ENCODE measurements at regions not wholly inside any gene's neighbourhood (a gene's known extent, or its start where the extent isn't known, plus 50 kb on each side); places are given as distances from the start of the nearest gene placed in this dataset.

GRCh38 chr4:124390861-124391260, 321.7 kb downstream of the ANKRD50 start:
- Mint-ChIP-seq H3K9me3 (ENCODE audit: insufficient read depth) (no peaks in the 10 kb centered on the region), H3K4me1 (no peaks in the 10 kb centered on the region)
- intact Hi-C loops (cut with micrococcal nuclease) = no loop called here

GRCh38 chr4:124396333-124396732, 316.2 kb downstream of the ANKRD50 start:
- Mint-ChIP-seq H3K27me3 (no peaks in the 10 kb centered on the region), H3K4me1 (no peaks in the 10 kb centered on the region), H3K4me3 (no peak overlapping the region), H3K27ac (no peak overlapping the region), H3K9me3 (ENCODE audit: insufficient read depth) (no peaks in the 10 kb centered on the region)
- Histone ChIP-seq H3K4me1 (ENCODE audit: control insufficient read depth in 2 of 2, insufficient read depth in 2 of 2, low read length in 2 of 2) (no peaks in the 10 kb centered on the region), H3K4me3 (ENCODE audit: control extremely low read depth in 1 of 5, extremely low read depth in 1 of 5, insufficient read depth in 1 of 5, low read depth in 2 of 5, low read length in 4 of 5) (no peak overlapping the region), H3K27me3 (replicated peaks in 1 of 4; ENCODE audit: control extremely low read depth in 1 of 4, control insufficient read depth in 3 of 4, insufficient read depth in 4 of 4, low read length in 3 of 4) (no peaks in the 10 kb centered on the region), H3K27ac (ENCODE audit: low read length in 2 of 2) (no peak overlapping the region), H3K79me2 (ENCODE audit: control insufficient read depth, insufficient read depth, low read length) (no peaks in the 10 kb centered on the region), H3K4me2 (replicated peaks; ENCODE audit: low read depth, low read length, poor library complexity, severe bottlenecking) (no peak overlapping the region), H3K9ac (ENCODE audit: low read length) (no peak overlapping the region), H2AFZ (ENCODE audit: insufficient read depth, low read depth, low read length, poor library complexity, severe bottlenecking) (no peak overlapping the region), H4K20me1 (ENCODE audit: control insufficient read depth, insufficient read depth, low read length, poor library complexity, severe bottlenecking) (no peaks in the 10 kb centered on the region), H3K9me3 (ENCODE audit: control extremely low read depth in 1 of 3, control insufficient read depth in 2 of 3, insufficient read depth in 1 of 3, low read length in 2 of 3) (no peaks in the 10 kb centered on the region), H3K36me3 (replicated peaks in 1 of 2; ENCODE audit: control extremely low read depth in 1 of 2, control insufficient read depth in 1 of 2, extremely low read depth in 1 of 2, insufficient read depth in 2 of 2, low read length in 1 of 2) (no peaks in the 10 kb centered on the region)
- POLR2A ChIA-PET = no interaction called here
- DNase-seq (no peak), ATAC-seq (ENCODE audit: low read depth) (no peak)
- CTCF ChIA-PET = no interaction called here
- no CpG with 5 or more reads among the region's 3 CpGs for WGBS (ENCODE audit: insufficient coverage)
- intact Hi-C loops (cut with micrococcal nuclease) = no loop called here
- no peak for TF ChIP-seq CTCF (IDR thresholded peaks at IDR 0.05)
- no peak for TF ChIP-seq EZH2 (IDR thresholded peaks at IDR 0.05; ENCODE audit: borderline replicate concordance, insufficient read depth, low read depth, low read length, poor library complexity, severe bottlenecking)

More at GRCh38 chr4:124390861-124391260, 321.7 kb downstream of the ANKRD50 start:
- H3K4me3 Mint-ChIP-seq = no peak overlapping the region
- H3K27ac ChIP-seq (ENCODE audit: low read length in 2 of 2) = no peak overlapping the region
- H3K4me1 ChIP-seq (ENCODE audit: control insufficient read depth in 2 of 2, insufficient read depth in 2 of 2, low read length in 2 of 2) = no peaks in the 10 kb centered on the region
- no peak overlapping the region for H3K4me2 ChIP-seq (replicated peaks; ENCODE audit: low read depth, low read length, poor library complexity, severe bottlenecking)
- ATAC-seq (ENCODE audit: low read depth) = no peak
- DNase-seq = no peak
- no peak overlapping the region for H3K27ac Mint-ChIP-seq
- no peaks in the 10 kb centered on the region for H4K20me1 ChIP-seq (ENCODE audit: control insufficient read depth, insufficient read depth, low read length, poor library complexity, severe bottlenecking)
- H3K9ac ChIP-seq (ENCODE audit: low read length) = no peak overlapping the region
- H3K36me3 ChIP-seq (replicated peaks in 1 of 2; ENCODE audit: control extremely low read depth in 1 of 2, control insufficient read depth in 1 of 2, extremely low read depth in 1 of 2, insufficient read depth in 2 of 2, low read length in 1 of 2) = no peaks in the 10 kb centered on the region
- no peak for TF ChIP-seq CTCF (IDR thresholded peaks at IDR 0.05)
- TF ChIP-seq EZH2 (IDR thresholded peaks at IDR 0.05; ENCODE audit: borderline replicate concordance, insufficient read depth, low read depth, low read length, poor library complexity, severe bottlenecking) = no peak
- no CpG with 5 or more reads among the region's 4 CpGs for WGBS (ENCODE audit: insufficient coverage)
- H3K27me3 ChIP-seq (replicated peaks in 1 of 4; ENCODE audit: control extremely low read depth in 1 of 4, control insufficient read depth in 3 of 4, insufficient read depth in 4 of 4, low read length in 3 of 4) = no peaks in the 10 kb centered on the region
- no peak overlapping the region for H3K4me3 ChIP-seq (ENCODE audit: control extremely low read depth in 1 of 5, extremely low read depth in 1 of 5, insufficient read depth in 1 of 5, low read depth in 2 of 5, low read length in 4 of 5)
- CTCF ChIA-PET = no interaction called here
- no peaks in the 10 kb centered on the region for H3K9me3 ChIP-seq (ENCODE audit: control extremely low read depth in 1 of 3, control insufficient read depth in 2 of 3, insufficient read depth in 1 of 3, low read length in 2 of 3)
- POLR2A ChIA-PET = no interaction called here
- no peaks in the 10 kb centered on the region for H3K79me2 ChIP-seq (ENCODE audit: control insufficient read depth, insufficient read depth, low read length)
- H3K27me3 Mint-ChIP-seq = no peaks in the 10 kb centered on the region
- H2AFZ ChIP-seq (ENCODE audit: insufficient read depth, low read depth, low read length, poor library complexity, severe bottlenecking) = no peak overlapping the region

Data from B cell (primary cell).